Hematopoietic multipotent progenitor cell treated with erythropoietin and hydrocortisone succinate and interleukin-3 and kit ligand, for 6 days (in vitro differentiated cells): ENCODE measurements at regions not wholly inside any gene's neighbourhood (a gene's known extent, or its start where the extent isn't known, plus 50 kb on each side); places are given as distances from the start of the nearest gene placed in this dataset.
A peak's percentile ranks its signal among the peaks of the same experiment; 100 is the strongest.

Experiments used
- DNase-seq: peaks from one replicate; pipeline ENCODE4 v3.0.0-alpha.2; 2015

DNA sequence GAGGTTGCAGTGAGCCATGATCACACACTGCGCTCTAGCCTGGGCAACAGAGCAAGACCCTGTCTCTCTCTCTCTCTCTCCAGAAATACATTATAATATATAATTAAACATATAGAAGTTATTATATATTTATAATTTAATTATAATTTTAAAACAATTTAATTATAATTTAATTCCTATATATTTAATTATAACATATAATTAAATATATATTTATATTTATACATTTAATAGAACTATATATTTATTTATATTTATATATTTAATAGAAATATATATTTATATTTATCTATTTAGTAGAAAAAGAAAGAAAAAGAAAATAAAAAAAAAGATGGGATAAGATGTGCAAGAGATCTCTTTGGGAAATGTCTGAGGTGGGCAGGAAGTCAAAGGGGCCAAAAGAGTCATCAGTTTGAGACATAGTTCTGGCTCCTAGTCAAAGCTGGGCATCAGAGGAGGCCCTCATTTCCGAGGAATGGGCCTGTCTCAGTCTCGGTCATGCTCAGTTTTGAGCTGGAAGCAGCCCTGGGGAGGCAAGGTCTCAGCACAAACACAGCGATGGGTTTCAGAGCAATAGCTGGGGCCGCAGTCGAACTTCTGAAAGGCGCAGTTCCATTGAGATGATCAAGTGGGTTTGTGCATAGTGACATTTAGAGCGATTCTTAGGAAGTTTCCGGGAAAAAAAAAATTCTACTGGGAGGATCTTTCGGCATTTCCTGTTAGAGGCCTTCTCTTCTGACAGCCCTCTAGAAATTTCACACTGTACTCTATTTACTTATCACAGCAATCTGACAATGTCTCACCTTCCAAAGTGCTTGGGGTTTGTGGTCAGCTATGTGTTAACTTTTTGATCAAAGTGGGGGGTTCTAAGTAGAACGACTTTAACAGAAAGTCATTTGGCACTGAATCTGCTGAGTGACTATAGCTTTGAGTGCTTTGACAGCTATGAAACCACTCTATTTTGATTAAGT, 58.7 kb upstream of the GZMB start:
- DNase-seq = peak; percentile 65

DNA sequence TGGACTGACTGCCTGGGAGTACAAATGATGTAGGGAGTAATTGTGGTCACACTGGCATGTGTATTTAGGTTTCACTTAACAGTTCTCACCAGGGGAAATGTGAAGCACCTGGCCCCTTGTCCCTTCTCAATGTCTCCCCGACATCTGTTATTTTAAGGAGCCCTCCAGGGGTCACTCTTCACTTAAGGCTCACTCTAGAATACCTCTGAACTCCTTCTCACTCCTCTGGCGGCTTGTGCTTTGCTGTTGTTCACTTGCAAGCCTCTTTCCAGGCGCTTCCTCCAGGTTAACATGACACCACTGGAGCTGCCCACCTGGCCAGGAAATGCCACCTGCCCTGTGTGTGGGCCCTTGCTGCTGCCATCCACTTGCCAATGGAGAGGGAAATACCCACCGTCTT, 56.5 kb upstream of the GZMB start:
- peak; percentile 42 for DNase-seq

DNA sequence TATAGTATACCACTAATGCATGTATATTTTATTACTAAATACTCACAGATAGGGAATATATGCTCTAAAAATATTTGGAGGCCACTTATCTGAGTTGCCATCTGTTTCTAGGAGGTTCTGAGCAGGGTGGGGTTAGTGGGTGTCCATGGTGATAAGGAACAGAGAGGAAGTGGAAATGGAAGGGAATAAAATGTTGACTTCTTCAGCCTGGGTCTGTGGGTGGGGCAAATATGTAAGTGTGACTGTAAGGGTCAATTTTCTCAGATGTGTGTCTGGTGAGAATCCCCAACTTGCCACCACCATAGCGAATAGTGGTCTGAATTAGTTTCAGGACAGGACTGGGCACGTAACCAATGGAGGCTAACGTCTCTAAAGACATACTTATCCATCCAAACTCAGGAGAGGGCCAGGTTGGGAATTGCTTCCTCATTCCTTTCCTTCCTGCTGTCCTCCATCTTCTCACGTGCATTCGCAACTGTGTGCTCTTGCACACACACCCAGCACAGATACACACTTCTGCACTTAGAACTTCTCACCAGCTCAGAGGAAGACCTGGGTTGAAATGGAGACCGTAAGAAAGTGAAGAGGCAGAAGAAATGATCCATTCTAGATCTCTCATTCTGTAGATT, 54.2 kb upstream of the GZMB start:
- peak; percentile 93 for DNase-seq
